ENCODE measurements at regions not wholly inside any gene's neighbourhood (a gene's known extent, or its start where the extent isn't known, plus 50 kb on each side); places are given as distances from the start of the nearest gene placed in this dataset.

GRCh38 chr3:5520237-5520636, 332.7 kb downstream of the EDEM1 start:
- DNase-seq (ENCODE audit: low spot score) (no peak), ATAC-seq (no peak)

DNA sequence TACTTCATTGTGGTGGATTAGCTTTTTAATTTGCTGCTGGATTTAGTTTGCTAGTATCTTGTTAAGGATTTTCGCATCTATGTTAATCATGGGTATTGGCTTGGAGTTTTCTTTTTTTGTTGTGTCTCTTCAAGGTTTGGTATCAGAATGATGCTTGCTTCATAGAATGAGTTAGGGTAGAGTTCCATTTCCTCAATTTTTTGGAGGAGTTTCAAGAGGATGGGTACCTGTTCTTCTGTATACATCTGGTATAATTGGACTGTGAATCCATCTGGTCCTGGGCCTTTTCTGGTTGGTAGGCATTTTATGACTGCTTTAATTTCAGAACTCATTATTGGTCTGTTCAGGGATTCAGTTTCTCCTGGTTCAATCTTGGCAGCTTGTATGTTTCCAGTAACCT, 335.6 kb downstream of the EDEM1 start:
- no peak for DNase-seq (ENCODE audit: low spot score)
- ATAC-seq = no peak

GRCh38 chr3:5531039-5531438, 343.5 kb downstream of the EDEM1 start:
- ATAC-seq (no peak), DNase-seq (ENCODE audit: low spot score) (no peak)

- ATAC-seq = no peak
Measured at GRCh38 chr3:5531741-5532290, 344.3 kb downstream of the EDEM1 start.

GRCh38 chr3:5540532-5540931, 353.0 kb downstream of the EDEM1 start:
- ATAC-seq = no peak
- no peak for DNase-seq (ENCODE audit: low spot score)

More at GRCh38 chr3:5531741-5532290, 344.3 kb downstream of the EDEM1 start:
- no peak for DNase-seq (ENCODE audit: low spot score)

- DNase-seq (ENCODE audit: low spot score) = no peak
- ATAC-seq = no peak
Measured at GRCh38 chr3:5542472-5542871, 355.0 kb downstream of the EDEM1 start.

- DNase-seq (ENCODE audit: low spot score) = no peak
- no peak for ATAC-seq
Measured at GRCh38 chr3:5543047-5543446, 355.5 kb downstream of the EDEM1 start.

DNA sequence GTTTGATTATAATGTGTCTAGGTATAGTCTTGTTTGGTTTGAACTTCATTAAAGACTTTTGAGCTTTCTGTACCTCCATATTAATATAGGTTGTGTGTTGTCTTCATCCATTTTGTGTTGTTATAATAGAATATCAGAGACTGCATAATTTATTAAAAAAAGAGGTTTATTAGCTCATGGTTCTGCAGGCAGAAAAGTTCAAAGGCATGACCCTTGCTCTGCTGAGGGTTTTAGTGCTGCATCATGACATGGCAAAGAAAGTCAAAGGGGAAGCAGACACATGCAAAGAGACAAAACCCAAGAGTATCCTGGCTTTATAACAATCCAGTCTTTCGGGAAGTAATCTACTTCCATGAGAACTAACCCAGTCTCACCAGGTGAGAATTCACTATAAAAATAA, 358.2 kb downstream of the EDEM1 start:
- ATAC-seq (no peak), DNase-seq (ENCODE audit: low spot score) (no peak)

GRCh38 chr3:5553203-5553602, 365.7 kb downstream of the EDEM1 start:
- ATAC-seq = no peak

GRCh38 chr3:5554245-5554747, 366.8 kb downstream of the EDEM1 start:
- ATAC-seq = no peak
- no peak for DNase-seq (ENCODE audit: low spot score)

More at GRCh38 chr3:5553203-5553602, 365.7 kb downstream of the EDEM1 start:
- DNase-seq (ENCODE audit: low spot score) = no peak

GRCh38 chr3:5560199-5560598, 372.7 kb downstream of the EDEM1 start:
- ATAC-seq (no peak), DNase-seq (ENCODE audit: low spot score) (no peak)

- ATAC-seq (no peak), DNase-seq (ENCODE audit: low spot score) (no peak)
Measured at GRCh38 chr3:5563537-5564277, 376.2 kb downstream of the EDEM1 start.

GRCh38 chr3:5564278-5564666, 376.8 kb downstream of the EDEM1 start:
- ATAC-seq (no peak), DNase-seq (ENCODE audit: low spot score) (no peak)

DNA sequence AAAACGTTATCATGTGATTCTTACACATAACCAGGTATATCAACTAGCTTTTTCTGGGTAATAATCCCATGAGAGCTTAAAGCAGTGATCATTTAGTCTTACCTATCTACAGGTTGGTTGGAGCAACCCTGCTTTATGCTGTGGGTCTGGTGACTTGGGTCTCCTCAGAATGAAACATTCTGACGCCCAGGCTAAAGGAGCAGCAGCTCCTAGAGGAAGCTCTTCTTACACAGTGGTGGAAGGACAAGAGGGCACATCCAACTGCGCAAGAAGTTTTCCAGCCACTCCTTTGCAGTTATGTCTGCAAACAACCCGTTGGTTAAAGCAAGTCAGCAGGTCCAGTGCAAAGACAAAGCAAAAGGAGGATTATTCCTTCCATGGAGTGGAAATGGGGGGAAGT, 377.5 kb downstream of the EDEM1 start:
- ATAC-seq = no peak

DNA sequence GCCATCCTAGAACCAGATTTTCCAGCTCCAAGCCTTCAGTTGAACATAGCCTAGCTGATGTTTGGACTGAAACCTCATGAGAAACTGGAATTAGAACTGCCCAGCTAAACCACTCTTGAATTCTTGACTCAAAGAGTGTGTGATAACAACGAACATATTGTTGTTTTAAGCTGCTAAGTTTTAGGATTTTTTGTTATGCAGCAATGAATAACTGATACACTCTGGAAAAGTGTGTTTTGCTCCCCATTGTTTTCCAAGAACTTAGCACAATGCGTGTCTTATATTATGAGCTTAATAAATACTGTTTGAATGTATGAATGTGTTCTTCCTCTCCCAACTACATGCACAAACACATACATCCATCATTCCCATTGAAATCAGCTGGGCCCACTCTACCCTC, 379.6 kb downstream of the EDEM1 start:
- ATAC-seq (no peak), DNase-seq (ENCODE audit: low spot score) (no peak)

More for the DNA sequence above, 377.5 kb downstream of the EDEM1 start:
- DNase-seq (ENCODE audit: low spot score) = no peak

GRCh38 chr3:5568451-5568850, 380.9 kb downstream of the EDEM1 start:
- DNase-seq (ENCODE audit: low spot score) (no peak), ATAC-seq (no peak)

GRCh38 chr3:5569152-5569551, 381.6 kb downstream of the EDEM1 start:
- ATAC-seq = no peak
- DNase-seq (ENCODE audit: low spot score) = no peak

DNA sequence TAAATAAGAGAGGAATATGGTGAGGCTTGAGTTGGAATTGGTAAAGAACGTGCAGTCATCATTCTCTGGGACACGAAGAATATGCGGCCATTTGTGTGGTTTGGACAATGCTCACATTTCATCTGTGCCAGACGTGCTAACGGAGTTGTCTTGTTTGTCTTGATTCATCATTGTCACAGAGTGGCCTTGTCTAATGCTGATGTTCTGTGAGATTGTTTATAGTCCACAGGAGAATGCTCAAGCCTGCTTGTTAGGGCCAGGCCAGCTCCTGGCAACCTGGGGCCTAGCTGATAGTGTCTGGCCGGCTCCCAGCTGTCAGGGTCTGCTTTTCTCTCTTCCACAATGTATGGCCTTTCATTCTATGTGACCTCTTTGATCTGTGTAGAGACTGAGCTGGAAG, 384.7 kb downstream of the EDEM1 start:
- DNase-seq (ENCODE audit: low spot score) (no peak), ATAC-seq (no peak)

GRCh38 chr3:5576277-5577011, 388.9 kb downstream of the EDEM1 start:
- ATAC-seq = no peak
- DNase-seq (ENCODE audit: low spot score) = no peak

GRCh38 chr3:5579139-5579602, 391.7 kb downstream of the EDEM1 start:
- ATAC-seq = no peak
- no peak for DNase-seq (ENCODE audit: low spot score)

GRCh38 chr3:5579946-5580345, 392.4 kb downstream of the EDEM1 start:
- ATAC-seq (no peak), DNase-seq (ENCODE audit: low spot score) (no peak)

- DNase-seq (ENCODE audit: low spot score) = no peak
- no peak for ATAC-seq
Measured at GRCh38 chr3:5580826-5581225, 393.3 kb downstream of the EDEM1 start.
